Choroid plexus epithelial cell (primary cell): ENCODE measurements at regions not wholly inside any gene's neighbourhood (a gene's known extent, or its start where the extent isn't known, plus 50 kb on each side); places are given as distances from the start of the nearest gene placed in this dataset.
A peak's percentile ranks its signal among the peaks of the same experiment; 100 is the strongest.
"Not testable (repeated sequence)": the region's sequence is repeated elsewhere in the genome, so short reads cannot be mapped to it uniquely, and the experiment has no call there.

Experiments used
- DNase-seq: peaks from one replicate; pipeline ENCODE4 v3.0.0-alpha.2; 2010; ENCODE audit warnings: low read depth
- H3K4me3 ChIP-seq: 2 replicates; pipeline ENCODE4 v1.5.1; 2011; ENCODE audit warnings: low read depth, mild to moderate bottlenecking, control low read depth, low read length, moderate library complexity

- not testable (repeated sequence) for DNase-seq, H3K4me3 ChIP-seq
Measured at GRCh38 chrX:3914813-3915212, 201.4 kb upstream of the PRKX start.

GRCh38 chrX:3914059-3914458 lies 200.6 kb upstream of the PRKX start:
- H3K4me3 ChIP-seq, DNase-seq: not testable (repeated sequence)

- DNase-seq, H3K4me3 ChIP-seq: not testable (repeated sequence)
Measured at GRCh38 chrX:3911012-3911411, 197.6 kb upstream of the PRKX start.

GRCh38 chrX:3910611-3911010 lies 197.2 kb upstream of the PRKX start:
- not testable (repeated sequence) for DNase-seq, H3K4me3 ChIP-seq

GRCh38 chrX:3905522-3906258 lies 192.2 kb upstream of the PRKX start:
- not testable (repeated sequence) for H3K4me3 ChIP-seq, DNase-seq

GRCh38 chrX:3902222-3902621 lies 188.8 kb upstream of the PRKX start:
- DNase-seq, H3K4me3 ChIP-seq: not testable (repeated sequence)

GRCh38 chrX:3896755-3897154 lies 183.3 kb upstream of the PRKX start:
- not testable (repeated sequence) for DNase-seq, H3K4me3 ChIP-seq

GRCh38 chrX:3882553-3882920 lies 169.1 kb upstream of the PRKX start:
- H3K4me3 ChIP-seq, DNase-seq: not testable (repeated sequence)

- not testable (repeated sequence) for H3K4me3 ChIP-seq, DNase-seq
Measured at GRCh38 chrX:3881898-3882552, 168.6 kb upstream of the PRKX start.

GRCh38 chrX:3881255-3881895 lies 167.9 kb upstream of the PRKX start:
- not testable (repeated sequence) for H3K4me3 ChIP-seq, DNase-seq

- not testable (repeated sequence) for H3K4me3 ChIP-seq, DNase-seq
Measured at GRCh38 chrX:3876393-3876792, 162.9 kb upstream of the PRKX start.

GRCh38 chrX:3875638-3876037 lies 162.2 kb upstream of the PRKX start:
- DNase-seq, H3K4me3 ChIP-seq: not testable (repeated sequence)

GRCh38 chrX:3872226-3872879 lies 158.9 kb upstream of the PRKX start:
- not testable (repeated sequence) for H3K4me3 ChIP-seq, DNase-seq

GRCh38 chrX:3867067-3867831 lies 153.8 kb upstream of the PRKX start:
- H3K4me3 ChIP-seq, DNase-seq: not testable (repeated sequence)

- not testable (repeated sequence) for H3K4me3 ChIP-seq, DNase-seq
Measured at GRCh38 chrX:3858332-3858731, 144.9 kb upstream of the PRKX start.

GRCh38 chrX:3843522-3844145 lies 130.2 kb upstream of the PRKX start:
- H3K4me3 ChIP-seq, DNase-seq: not testable (repeated sequence)

- H3K4me3 ChIP-seq, result peak overlapping the region; percentile 48
- not testable (repeated sequence) for DNase-seq
Measured at GRCh38 chrX:3842822-3843521, 129.5 kb upstream of the PRKX start.

- H3K4me3 ChIP-seq, DNase-seq: not testable (repeated sequence)
Measured at GRCh38 chrX:3838754-3839153, 125.3 kb upstream of the PRKX start.
